ENCODE measurements at regions not wholly inside any gene's neighbourhood (a gene's known extent, or its start where the extent isn't known, plus 50 kb on each side); places are given as distances from the start of the nearest gene placed in this dataset.

DNA sequence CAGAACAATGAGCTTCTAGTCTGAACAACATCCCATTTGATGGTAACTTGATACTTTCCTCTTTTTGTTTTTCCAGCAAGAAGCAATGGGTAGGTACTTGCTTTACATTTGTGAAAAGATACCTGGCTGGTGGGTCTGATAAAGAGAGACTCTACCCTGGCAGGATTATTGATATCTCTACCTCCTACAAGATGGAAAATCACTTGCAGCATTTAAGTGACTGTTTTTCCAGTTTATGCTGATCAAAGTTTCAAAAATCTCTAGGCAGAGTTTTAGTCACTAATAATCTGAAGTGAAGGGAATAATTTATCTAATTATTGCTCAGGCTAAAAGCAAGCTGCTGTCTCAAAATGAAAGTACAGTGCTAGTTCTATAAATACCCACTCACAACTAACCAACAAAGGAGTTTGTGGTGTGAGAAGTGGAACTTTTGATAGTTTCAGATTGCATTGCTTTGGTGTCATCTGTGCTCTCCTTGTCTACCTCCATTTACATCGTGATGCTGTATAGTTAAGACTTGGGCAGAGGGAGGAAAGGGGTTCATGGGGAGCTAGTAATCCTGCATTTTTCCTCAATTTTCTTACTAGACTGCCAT is 86.0 kb upstream of the ANKRD1 start:
- CTCF ChIA-PET: interaction anchor here (0.6 to 4.4 kb wide), 49 partner anchors 8 to 379 kb away, joined by 3 to 59 read pairs (median 5); partner anchors contain the start of genes ANKRD1 and PCGF5
- POLR2A ChIA-PET: no interaction called here
- DNase-seq (ENCODE audit: extremely low spot score): peak; percentile 38
- TF ChIP-seq, protein P1, sequence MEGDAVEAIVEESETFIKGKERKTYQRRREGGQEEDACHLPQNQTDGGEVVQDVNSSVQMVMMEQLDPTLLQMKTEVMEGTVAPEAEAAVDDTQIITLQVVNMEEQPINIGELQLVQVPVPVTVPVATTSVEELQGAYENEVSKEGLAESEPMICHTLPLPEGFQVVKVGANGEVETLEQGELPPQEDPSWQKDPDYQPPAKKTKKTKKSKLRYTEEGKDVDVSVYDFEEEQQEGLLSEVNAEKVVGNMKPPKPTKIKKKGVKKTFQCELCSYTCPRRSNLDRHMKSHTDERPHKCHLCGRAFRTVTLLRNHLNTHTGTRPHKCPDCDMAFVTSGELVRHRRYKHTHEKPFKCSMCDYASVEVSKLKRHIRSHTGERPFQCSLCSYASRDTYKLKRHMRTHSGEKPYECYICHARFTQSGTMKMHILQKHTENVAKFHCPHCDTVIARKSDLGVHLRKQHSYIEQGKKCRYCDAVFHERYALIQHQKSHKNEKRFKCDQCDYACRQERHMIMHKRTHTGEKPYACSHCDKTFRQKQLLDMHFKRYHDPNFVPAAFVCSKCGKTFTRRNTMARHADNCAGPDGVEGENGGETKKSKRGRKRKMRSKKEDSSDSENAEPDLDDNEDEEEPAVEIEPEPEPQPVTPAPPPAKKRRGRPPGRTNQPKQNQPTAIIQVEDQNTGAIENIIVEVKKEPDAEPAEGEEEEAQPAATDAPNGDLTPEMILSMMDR (IDR thresholded peaks at IDR 0.05; ENCODE audit: control extremely low read depth, extremely low read depth, low read depth, missing control alignments): no peak

DNA sequence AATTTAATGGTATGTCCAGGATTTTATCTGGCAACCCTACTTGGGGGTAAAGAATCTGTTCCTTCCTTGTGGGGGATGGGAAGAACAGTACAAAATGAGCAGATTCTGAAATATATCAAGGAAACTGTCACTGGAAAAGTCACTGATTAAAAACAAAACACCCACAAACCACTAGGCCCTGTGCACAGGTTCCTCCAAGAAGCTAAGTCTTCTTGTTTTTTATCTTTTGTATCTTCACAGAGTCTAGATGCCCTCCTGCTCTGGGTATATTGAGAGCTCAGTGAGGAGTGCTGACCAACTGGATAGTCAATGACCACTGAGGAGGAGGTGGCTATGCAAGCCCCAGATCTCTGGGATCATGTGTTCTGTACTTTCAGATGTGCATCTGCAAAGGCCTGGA is 86.8 kb upstream of the ANKRD1 start:
- TF ChIP-seq, protein P1 (IDR thresholded peaks at IDR 0.05; ENCODE audit: control extremely low read depth, extremely low read depth, low read depth, missing control alignments): no peak
- ChIA-PET CTCF (interaction anchor here (0.9 to 4.4 kb wide), 10 partner anchors 9 to 289 kb away, joined by 3 to 59 read pairs (median 6); no protein-coding TSS in a partner anchor), POLR2A (no interaction called here)
- DNase-seq (ENCODE audit: extremely low spot score): no peak

DNA sequence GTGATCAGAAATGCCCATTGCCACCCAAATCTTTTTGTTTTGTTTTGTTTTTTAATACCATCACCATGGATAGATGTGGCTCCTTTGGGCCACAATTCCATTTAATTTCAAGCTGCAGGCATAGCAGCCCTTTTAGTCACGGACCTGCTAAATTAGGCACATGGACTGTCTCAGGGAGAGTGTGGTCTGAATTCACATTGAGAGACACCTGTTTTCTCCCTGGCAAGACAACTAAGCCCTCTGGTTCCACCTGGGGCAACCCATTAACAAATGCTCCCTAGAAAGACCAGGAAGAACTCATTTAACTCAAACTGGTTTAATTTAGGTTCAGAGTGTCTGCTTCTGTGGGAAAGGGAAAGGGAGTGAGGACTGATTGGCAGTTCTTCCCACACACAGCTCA is 88.2 kb upstream of the ANKRD1 start:
- TF ChIP-seq, protein P1 (IDR thresholded peaks at IDR 0.05; ENCODE audit: control extremely low read depth, extremely low read depth, low read depth, missing control alignments): no peak
- POLR2A ChIA-PET: no interaction called here
- no peak for DNase-seq (ENCODE audit: extremely low spot score)
- CTCF ChIA-PET: interaction anchor here (3.2 kb wide), 2 partner anchors 8 to 241 kb away, joined by 8 to 19 read pairs; no protein-coding TSS in a partner anchor

DNA sequence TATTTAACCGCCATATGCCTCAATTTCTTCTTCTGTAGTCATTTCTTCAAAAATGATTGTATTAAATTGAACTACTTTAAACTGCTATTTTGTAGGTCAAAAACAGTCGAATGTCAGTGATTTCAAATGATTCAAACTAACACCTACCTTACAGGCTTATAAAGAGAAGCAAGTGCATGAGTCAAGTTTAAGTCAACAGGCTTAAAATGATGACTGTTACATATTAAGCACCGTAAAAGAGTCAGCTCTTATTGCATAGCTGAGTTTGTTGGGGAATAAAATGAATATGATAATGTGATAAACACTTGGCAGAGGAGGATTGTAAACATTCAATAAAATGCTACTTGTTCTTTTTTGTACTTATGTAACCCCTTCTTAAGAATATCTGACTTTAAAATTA is 90.1 kb upstream of the ANKRD1 start:
- ChIA-PET POLR2A (no interaction called here), CTCF (interaction anchor here (3.2 kb wide), 2 partner anchors 10 to 240 kb away, joined by 8 to 19 read pairs; no protein-coding TSS in a partner anchor)
- TF ChIP-seq, protein P1 (IDR thresholded peaks at IDR 0.05; ENCODE audit: control extremely low read depth, extremely low read depth, low read depth, missing control alignments): no peak
- no peak for DNase-seq (ENCODE audit: extremely low spot score)

DNA sequence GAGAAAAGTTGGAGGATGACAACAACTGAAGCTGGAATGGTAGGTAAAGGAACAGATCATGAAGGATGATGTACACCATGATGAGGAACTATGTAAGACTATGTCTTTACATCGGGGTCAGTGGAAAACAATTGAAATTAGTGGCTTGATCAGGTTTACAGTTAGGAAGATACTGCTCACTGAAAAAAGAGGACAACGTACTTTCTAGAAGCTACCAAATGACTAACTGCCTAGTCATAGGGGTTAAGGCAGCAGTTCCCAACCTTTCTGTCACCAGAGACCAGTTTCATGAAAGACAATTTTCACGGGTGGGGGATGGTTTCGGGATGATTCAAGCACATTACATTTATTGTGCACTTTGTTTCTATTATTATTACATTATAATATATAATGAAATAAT is 91.6 kb upstream of the ANKRD1 start:
- ChIA-PET POLR2A (interaction anchor here (0.6 kb wide), 1 partner anchor 57 kb away, joined by 4 read pairs; no protein-coding TSS in a partner anchor), CTCF (interaction anchor here (1.0 to 2.1 kb wide), 4 partner anchors 9 to 286 kb away, joined by 3 to 9 read pairs (median 4); no protein-coding TSS in a partner anchor)
- TF ChIP-seq, protein P1 (IDR thresholded peaks at IDR 0.05; ENCODE audit: control extremely low read depth, extremely low read depth, low read depth, missing control alignments): no peak
- DNase-seq (ENCODE audit: extremely low spot score): no peak

DNA sequence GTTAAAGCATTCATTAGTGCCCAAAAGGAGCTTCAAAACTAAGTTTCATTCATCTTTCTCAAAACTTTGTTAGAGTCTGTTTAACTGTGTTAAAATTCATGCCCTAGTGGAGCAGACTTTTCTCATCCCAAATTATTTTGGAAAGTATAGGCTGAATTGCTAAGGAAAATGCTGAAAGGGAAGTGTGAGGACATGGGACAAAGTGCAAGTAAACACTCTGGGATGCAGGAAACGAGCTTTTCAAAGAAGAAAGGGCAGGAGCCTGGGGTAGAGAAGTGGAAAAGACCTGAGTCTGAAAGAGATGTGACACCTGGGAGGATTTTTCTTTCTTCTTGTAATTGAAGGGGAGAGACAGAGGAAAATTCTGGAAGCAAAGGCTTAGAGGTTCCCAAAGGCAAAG is 93.1 kb upstream of the ANKRD1 start:
- ChIA-PET CTCF (interaction anchor here (0.8 to 2.1 kb wide), 4 partner anchors 10 to 238 kb away, joined by 3 to 9 read pairs (median 4); no protein-coding TSS in a partner anchor), POLR2A (no interaction called here)
- no peak for DNase-seq (ENCODE audit: extremely low spot score)
- TF ChIP-seq, protein P1 (IDR thresholded peaks at IDR 0.05; ENCODE audit: control extremely low read depth, extremely low read depth, low read depth, missing control alignments): no peak

Data from GM10248 (cell line).